NCI-H2196 (cell line): ENCODE measurements at regions not wholly inside any gene's neighbourhood (a gene's known extent, or its start where the extent isn't known, plus 50 kb on each side); places are given as distances from the start of the nearest gene placed in this dataset.
"Not testable (repeated sequence)": the region's sequence is repeated elsewhere in the genome, so short reads cannot be mapped to it uniquely, and the experiment has no call there.

ENCODE experiments used
- DNase-seq: peaks from one replicate; lab custom pipeline; 2025; ENCODE audit not compliant: unreplicated experiment; lab: John Stamatoyannopoulos, UW

GRCh38 chr1:189755100-189755499, 722.6 kb downstream of the BRINP3 start:
- not testable (repeated sequence) for DNase-seq

GRCh38 chr1:189764391-189765320, 713.0 kb downstream of the BRINP3 start:
- no peak for DNase-seq

GRCh38 chr1:189769448-189769847, 708.2 kb downstream of the BRINP3 start:
- no peak for DNase-seq

GRCh38 chr1:189774721-189775287, 702.9 kb downstream of the BRINP3 start:
- no peak for DNase-seq

GRCh38 chr1:189775343-189775742, 702.3 kb downstream of the BRINP3 start:
- DNase-seq = no peak

- DNase-seq = no peak
Observed at GRCh38 chr1:189779034-189779433, 698.6 kb downstream of the BRINP3 start.

- DNase-seq = no peak
Observed at GRCh38 chr1:189782295-189782694, 695.4 kb downstream of the BRINP3 start.

- no peak for DNase-seq
Observed at GRCh38 chr1:189783456-189783855, 694.2 kb downstream of the BRINP3 start.

GRCh38 chr1:189786761-189787160, 690.9 kb downstream of the BRINP3 start:
- no peak for DNase-seq

GRCh38 chr1:189787201-189787600, 690.5 kb downstream of the BRINP3 start:
- no peak for DNase-seq

- no peak for DNase-seq
Observed at GRCh38 chr1:189790335-189790734, 687.3 kb downstream of the BRINP3 start.

GRCh38 chr1:189803364-189803763, 674.3 kb downstream of the BRINP3 start:
- no peak for DNase-seq

- DNase-seq = no peak
Observed at GRCh38 chr1:189804352-189804751, 673.3 kb downstream of the BRINP3 start.

- no peak for DNase-seq
Observed at GRCh38 chr1:189805735-189806134, 671.9 kb downstream of the BRINP3 start.

GRCh38 chr1:189810639-189811038, 667.0 kb downstream of the BRINP3 start:
- DNase-seq = not testable (repeated sequence)

GRCh38 chr1:189811960-189812359, 665.7 kb downstream of the BRINP3 start:
- DNase-seq = no peak

- no peak for DNase-seq
Observed at GRCh38 chr1:189816558-189816957, 661.1 kb downstream of the BRINP3 start.

- no peak for DNase-seq
Observed at GRCh38 chr1:189819751-189820150, 657.9 kb downstream of the BRINP3 start.

- no peak for DNase-seq
Observed at GRCh38 chr1:189821833-189822232, 655.8 kb downstream of the BRINP3 start.

- DNase-seq = no peak
Observed at GRCh38 chr1:189834813-189835212, 642.9 kb downstream of the BRINP3 start.

GRCh38 chr1:189847613-189848012, 630.1 kb downstream of the BRINP3 start:
- no peak for DNase-seq

- DNase-seq = no peak
Observed at GRCh38 chr1:189851806-189852367, 625.8 kb downstream of the BRINP3 start.
